ENCODE measurements at regions not wholly inside any gene's neighbourhood (a gene's known extent, or its start where the extent isn't known, plus 50 kb on each side); places are given as distances from the start of the nearest gene placed in this dataset.
A peak's percentile ranks its signal among the peaks of the same experiment; 100 is the strongest.

GRCh38 chr7:91630581-91631380, 249.7 kb downstream of the MTERF1 start:
- DNase-seq (ENCODE audit: low read depth): no peak

DNA sequence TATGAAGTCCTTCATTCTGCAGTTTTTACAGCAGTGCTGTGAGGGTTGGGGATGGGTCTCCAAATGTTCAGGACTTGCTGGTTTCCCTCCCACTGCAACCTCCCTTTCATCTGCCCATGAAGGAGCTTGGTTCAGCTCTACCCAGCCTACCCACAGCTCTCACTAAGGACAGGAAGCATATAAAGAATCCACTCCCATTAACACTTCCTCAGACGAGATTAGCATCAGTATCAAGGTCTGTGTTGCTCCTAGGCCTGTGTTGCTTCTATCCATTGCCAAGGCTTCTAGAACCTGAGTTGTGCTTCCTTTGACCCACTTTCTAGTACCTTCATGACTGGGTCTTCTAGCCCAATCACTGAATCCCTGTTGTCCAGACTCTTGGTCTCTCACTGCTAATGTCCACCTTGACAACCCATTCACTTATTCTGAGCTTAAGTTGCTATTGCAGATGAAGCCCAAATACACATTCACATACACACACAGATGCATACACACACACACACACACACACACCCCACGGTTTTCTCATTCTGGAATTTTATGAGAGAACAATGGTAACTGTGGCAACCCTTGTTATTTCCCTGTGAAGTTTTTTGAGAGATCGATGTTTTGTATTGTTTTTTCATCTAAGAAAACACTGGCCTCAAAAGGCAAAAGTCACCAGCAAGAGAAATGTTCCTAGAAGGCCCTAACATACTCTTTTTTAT, 248.1 kb downstream of the MTERF1 start:
- DNase-seq (ENCODE audit: low read depth): no peak

DNA sequence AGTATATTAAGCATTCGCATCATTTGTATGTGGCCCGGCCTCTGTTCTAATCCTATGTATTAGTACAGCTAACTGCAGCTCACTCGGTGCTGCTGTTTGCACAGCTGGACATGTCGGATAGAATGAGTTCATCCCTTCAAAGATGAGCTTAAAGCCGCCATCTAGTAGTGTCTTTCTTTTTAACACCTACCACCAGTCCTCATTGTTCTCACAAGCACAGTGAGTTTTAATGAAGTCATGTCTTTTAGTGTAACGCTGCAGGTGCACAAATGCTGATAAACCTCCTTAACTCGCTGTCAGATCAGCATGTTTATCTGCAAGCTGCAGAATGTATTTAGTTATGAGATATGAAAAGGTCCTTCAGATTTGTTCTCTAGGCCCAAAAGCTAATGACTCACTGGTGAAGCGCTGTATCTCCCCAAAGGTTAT, 247.5 kb downstream of the MTERF1 start:
- no peak for DNase-seq (ENCODE audit: low read depth)

DNA sequence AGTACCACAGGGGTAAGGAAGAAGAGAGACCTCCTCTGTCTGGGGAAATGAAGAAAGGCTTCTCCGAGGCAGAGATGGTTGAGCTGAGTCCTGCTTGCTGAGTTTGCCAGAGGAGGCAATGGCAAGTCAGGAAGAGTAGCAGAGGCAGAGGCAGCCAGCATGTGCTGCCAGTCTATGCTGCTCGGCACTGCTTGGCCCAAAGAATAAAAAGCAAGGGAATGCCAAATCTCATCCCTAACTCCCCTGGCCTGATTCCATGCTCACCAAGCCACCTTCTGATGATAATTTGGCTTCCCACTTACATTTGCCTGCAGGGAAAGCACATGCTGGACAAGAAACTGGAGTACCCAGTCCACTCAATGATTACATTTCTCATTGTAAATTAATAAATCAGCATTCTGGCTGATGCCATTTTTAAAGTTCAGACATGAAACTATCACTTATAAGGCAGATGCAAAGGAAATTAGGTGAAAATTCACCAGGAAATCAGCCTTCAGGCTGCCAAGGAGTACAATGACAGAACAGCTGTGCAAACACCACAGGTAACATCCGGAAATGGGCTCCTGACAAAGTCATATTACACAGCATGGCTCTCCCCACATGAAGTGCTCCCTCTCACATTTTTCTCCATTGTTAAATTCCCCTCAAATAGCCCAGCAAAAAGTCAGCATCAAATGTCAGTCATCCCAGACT, 245.9 kb downstream of the MTERF1 start:
- no peak for DNase-seq (ENCODE audit: low read depth)

- no peak for DNase-seq (ENCODE audit: low read depth)
Measured at GRCh38 chr7:91636129-91636724, 244.3 kb downstream of the MTERF1 start.

GRCh38 chr7:91636728-91637127, 243.8 kb downstream of the MTERF1 start:
- DNase-seq (ENCODE audit: low read depth): no peak

DNA sequence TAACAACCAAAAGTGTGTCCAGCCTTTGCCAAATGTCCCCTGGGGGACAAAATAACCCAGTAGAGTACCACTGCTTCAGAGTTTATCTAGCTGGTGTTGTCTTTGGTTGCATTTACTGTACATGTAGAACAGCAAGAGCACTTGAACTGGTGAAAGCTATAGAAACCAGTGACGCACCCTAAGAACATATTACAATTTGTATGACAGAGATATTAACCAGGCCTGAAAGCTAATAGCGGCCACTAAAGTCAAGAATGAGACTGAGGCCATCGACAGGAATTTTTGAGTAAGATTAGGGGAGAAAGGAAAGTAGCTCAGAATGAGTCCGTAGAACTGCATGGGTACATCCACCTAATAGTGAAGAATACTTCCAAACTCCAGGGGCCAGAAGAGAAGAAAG, 236.2 kb downstream of the MTERF1 start:
- no peak for DNase-seq (ENCODE audit: low read depth)

- DNase-seq (ENCODE audit: low read depth): no peak
Measured at GRCh38 chr7:91645542-91645941, 235.0 kb downstream of the MTERF1 start.

GRCh38 chr7:91651986-91652385, 228.5 kb downstream of the MTERF1 start:
- no peak for DNase-seq (ENCODE audit: low read depth)

DNA sequence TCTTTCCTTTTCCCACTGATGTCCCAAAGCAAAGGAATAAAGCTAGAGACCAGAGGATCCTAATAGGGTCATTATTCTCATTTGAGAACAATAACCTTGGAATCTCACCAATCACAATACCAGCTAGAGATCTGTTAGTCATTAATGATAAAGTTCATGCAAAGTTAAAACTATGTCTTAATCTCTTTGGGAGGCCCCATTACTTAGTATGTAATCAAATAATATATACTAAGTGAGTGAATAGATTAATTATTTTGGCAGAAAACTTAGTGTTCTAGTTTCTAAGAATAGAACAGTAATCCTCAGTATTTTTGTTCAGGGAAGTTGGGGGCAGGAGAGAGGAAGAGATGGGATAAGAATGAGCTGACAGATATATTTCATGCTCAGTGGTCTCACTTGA, 227.2 kb downstream of the MTERF1 start:
- no peak for DNase-seq (ENCODE audit: low read depth)

DNA sequence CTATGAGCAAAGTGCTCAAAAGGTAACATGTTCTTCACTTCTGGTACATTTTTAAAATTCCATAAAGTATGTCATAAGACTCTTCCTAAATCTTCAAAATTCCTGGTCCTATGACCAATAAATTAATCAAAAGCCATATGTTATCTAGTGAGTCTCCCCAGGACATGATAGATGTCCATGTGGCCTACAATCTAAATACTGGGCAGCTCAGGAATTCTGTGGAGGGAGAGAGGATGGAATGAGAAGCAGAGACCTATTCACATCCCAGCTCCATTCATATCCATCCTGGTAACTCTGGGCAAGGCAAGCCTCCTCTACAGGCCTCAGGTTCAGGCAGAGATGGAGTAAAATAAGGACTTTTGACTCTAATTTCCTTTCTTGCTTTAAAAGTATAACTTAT, 224.8 kb downstream of the MTERF1 start:
- DNase-seq (ENCODE audit: low read depth): no peak

DNA sequence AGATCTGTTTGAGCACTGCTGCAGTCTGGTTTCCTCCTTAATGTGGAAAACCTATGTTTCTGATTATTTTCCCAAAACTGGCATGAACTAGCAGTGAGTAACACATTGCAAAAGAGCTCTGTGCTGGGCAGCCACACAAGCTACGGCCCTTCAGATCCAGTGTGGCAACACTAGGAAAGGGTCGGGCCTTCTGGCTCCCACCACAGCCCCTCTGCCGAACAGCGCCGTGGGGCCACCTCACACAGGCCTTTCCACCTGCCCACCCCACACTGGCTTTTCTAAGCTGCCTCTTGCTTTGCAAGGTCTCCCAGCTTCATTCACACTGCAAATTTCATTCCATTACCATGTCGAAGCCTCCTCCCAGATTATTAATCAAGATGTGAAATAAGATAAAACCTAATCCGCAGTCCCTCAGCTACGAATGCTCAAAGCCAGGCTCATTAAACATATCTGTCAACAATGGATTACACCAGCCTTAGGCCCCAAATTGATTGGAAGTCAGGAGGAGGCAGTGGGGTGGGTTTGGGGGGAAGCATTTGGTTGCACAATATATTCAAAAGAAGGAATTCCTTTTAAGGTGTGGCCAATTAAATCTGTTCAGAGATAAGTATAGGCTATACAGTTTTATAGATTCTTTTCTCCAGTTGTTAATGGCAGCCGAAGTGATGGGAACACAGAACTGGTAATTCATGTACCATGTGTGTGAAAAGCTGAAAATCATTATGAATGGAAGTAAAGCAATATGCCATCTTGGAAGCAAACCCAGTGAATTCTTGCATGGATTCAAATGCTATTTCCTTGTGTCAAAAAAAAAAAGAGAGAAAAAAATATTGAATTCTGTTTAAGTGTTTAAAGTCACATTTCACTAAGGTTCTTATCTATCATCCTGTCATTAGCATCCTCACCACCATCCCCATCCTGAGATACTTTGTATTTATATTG, 223.7 kb downstream of the MTERF1 start:
- DNase-seq (ENCODE audit: low read depth): no peak

DNA sequence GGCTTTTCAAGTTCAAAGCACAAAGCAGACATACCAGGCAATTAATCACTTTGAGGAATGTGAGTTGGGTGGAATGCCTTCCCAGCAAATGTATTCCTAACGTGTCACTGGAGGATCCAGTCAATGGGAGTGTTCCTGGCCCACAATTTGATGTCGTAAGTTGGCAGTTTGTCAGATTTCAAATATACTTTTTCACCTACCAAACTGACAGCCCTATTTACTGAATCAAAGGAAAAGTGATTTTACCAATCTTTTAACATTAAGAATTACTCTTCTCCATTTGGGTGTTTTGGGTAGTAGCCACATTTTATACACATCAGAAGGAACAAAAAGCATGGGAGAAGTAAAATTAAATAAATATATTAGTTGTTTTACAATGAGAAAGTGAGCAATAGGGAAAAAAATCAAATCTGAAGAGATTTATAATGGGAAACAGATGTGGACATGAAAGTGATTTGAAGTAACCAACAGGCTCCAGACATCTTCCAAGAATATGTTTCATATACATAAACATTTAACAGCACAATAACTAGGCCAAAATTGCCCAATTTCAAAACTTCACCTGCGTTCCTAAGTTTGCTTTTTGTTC, 222.9 kb downstream of the MTERF1 start:
- DNase-seq (ENCODE audit: low read depth): no peak

DNA sequence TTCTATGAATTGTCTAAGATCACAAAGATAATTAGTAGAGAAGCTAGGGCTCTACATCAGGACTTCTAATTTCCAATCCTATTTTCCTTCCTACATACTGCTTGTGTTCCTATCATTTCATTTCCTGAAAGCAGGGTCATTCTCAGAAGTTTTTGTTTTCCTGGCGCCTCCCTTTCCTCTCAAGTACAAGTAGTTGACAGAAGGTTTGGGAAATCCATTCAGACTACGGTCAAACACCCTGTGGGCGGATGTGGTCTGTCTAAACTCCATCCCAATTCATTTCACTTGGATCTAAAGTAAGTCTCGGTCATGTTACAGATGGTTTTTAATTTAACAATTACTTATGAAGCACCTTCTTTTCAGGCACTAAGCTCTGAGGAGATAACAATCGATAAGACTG, 221.4 kb downstream of the MTERF1 start:
- no peak for DNase-seq (ENCODE audit: low read depth)

- DNase-seq (ENCODE audit: low read depth): no peak
Measured at GRCh38 chr7:91660734-91661356, 219.7 kb downstream of the MTERF1 start.

- DNase-seq (ENCODE audit: low read depth): no peak
Measured at GRCh38 chr7:91661727-91662126, 218.8 kb downstream of the MTERF1 start.

GRCh38 chr7:91668217-91668616, 212.3 kb downstream of the MTERF1 start:
- DNase-seq (ENCODE audit: low read depth): no peak

GRCh38 chr7:91671245-91671644, 209.3 kb downstream of the MTERF1 start:
- DNase-seq (ENCODE audit: low read depth): no peak

DNA sequence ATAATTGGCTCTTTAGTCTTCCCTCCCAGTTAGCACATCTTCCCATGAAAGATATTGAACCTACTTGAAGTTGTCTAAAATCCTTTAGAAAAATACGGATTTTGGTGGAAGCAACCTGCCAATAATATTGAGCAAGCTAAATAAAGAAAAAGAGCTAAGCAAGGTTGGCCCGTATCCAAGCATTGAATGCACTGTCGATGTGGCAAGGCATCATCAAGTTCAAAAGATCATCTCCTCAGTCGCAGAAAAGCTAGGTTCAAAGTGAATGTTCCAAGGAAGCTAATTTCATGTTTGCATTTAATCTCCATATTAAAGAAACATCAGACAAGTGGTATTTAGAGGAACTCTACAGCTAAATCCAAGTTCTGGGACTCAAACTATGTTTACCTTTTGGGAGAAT, 206.0 kb downstream of the MTERF1 start:
- DNase-seq (ENCODE audit: low read depth): no peak

- no peak for DNase-seq (ENCODE audit: low read depth)
Measured at GRCh38 chr7:91681718-91682117, 198.8 kb downstream of the MTERF1 start.

- DNase-seq (ENCODE audit: low read depth): peak; percentile 17
Measured at GRCh38 chr7:91683823-91684222, 196.7 kb downstream of the MTERF1 start.
